Daoy (cell line): ENCODE measurements at regions not wholly inside any gene's neighbourhood (a gene's known extent, or its start where the extent isn't known, plus 50 kb on each side); places are given as distances from the start of the nearest gene placed in this dataset.

Experiments
- DNase-seq: peaks from one replicate; pipeline ENCODE4 v3.0.0-alpha.2; 2015; ENCODE audit warnings: low read depth

DNA sequence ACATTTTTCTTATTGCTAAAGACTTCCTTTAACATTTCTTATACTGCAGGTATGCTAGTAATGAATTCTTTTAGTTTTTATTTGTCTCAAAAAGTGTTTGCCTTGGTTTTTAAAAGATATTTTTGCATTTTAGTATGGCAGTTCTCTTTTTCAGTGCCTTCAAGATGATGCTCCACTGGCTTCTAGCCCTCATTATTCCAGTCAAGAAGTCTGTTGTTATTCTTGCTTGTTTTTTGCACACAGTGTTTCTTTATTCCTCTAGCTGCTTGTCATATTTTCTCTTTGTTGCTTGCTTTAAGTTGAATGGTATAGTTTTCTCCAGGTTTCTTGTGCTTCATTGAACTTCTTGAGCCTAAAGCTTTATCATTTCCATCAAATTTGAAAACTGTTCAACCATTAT is 158.0 kb upstream of the SPHKAP start:
- no peak for DNase-seq

DNA sequence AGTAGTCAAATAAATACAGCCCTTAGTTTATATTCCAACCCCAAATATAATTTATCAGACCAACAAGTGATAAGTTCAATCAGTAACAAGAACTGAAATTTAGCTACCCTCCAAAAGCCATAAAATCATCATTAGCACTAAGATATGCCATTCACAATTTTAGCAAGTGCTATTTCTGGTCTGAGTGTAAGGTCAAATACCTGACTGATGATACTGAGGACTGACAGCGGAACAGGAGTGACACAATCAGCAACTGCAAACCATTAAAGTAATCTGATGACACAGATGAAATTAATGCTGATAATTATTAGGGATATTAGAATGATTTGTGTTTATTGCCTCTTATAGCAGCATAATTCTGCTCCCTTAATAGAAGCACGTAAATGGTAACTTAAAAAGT is 152.7 kb upstream of the SPHKAP start:
- no peak for DNase-seq

DNA sequence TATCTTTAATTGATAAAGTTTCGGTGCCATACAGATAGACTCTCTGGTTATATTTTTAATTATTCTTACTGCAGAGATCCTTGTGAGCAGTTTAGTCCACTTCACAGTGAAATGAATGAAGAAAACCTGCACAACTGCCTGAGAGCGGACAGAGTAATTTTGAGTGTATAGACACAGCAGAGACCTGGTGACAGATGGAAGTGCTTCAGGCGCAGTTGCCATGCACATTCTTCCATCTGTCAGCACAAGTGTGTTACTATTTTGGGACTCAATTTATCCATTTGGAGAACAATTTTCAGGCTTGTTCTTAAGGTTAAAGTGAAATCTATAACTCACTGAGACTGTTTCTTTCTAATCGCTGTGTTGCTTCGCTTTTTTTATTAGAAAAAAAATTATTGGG is 147.8 kb upstream of the SPHKAP start:
- no peak for DNase-seq

DNA sequence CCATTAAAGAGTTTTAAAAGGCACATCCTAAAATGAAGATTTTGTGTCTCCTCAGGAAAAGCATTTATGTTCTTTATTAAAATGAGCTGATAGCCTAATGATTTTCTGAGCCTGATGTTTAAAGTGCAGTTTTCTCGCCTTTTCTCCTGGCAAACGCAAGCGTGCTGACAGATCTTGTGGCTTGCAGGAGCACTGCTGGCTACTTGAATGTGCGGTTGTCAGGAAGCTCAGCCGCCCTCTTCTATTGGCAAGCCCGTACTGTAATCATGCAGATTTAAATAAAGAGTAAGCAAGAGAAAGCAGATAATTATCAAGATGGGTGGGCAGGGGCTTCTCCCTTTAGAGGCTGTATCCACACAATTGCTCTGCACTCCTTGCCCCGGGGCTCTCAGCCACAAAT is 139.5 kb upstream of the SPHKAP start:
- DNase-seq = no peak

DNA sequence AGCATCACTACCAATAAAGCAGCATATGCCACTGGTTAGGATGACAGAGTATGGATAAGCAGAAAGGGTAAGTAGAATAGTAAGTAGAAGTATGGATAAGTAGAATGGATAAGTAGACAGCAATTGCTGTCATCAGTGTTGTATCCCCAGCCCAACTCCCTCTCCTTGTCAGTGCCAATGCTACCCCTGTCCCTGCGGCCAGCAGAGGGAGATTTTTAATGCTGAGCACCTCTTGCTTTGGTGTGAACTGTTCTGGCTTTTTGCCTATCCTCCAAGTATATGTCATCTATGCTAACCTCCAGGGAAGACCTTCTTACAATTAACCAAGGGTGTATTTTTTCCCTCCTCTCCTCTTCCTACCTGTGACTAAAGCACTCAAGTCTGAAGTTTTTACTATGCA is 136.7 kb upstream of the SPHKAP start:
- DNase-seq = no peak

DNA sequence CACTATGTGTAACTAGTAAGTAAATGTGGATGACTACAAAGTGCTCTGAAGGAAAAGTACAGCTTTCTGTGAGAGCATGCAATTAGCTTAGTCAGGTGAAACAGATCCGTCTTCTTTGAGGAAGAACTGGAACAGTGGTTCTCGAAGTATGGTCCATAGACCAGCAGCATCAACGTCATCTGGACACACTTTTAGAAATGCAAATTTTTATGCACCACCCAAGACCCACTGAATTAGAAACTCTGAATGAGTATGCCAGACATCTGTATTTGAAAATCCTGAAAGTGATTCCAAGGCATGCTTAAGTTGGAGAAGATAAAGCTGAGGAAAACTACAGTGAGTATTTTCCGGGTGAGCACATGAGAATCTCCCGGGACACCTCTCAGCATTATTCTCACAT is 130.7 kb upstream of the SPHKAP start:
- DNase-seq = no peak

DNA sequence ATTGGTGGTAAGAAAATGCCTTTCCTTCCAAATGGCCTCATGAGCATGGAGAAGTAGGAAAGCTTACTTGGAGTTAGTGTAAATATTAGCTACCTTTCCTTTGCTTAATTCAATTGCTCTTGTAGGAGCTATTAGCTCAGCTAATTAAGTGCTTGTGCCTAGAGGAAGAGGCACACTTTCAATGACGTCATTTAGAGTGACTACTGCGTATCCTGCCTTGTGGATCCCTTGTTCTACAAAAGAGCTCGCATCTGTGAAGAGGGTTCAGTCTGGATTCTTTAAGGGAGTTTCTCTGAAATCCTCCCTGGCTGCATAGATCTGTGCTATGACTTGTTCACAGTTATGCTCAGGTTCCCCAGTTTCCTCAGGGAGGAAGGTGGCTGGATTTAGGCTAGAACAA is 122.5 kb upstream of the SPHKAP start:
- DNase-seq = no peak

DNA sequence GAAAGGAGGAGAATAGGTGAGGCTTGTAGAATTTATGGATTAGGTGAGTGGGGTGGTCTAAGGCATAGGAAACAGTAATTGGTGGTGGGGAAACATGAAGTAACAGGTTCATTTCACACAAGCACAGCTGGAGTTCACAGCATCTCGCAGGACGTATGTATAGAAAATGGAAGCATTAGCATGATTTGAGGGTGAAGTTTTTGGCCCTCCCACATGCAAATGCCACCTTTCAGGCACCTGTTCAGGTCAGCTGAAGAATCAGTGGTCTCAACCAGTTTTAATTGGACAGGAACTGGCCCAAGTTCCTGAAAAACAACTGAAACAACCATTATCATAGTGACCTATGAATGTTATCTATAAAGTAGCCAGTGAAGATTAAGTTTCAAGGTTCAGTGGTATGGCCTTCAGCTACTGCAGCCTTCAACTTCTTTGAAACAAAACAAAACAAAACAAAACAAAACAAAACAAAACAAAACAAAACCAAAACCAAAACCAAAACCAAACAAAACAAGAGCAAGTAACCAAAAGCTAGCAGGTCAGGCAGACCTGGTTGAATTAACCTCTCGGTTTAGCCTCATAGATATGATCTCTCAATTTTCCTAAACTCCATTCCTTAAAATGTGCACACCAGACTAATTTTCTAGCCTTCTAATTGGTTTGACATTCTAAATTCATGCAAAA is 102.1 kb upstream of the SPHKAP start:
- DNase-seq = no peak

DNA sequence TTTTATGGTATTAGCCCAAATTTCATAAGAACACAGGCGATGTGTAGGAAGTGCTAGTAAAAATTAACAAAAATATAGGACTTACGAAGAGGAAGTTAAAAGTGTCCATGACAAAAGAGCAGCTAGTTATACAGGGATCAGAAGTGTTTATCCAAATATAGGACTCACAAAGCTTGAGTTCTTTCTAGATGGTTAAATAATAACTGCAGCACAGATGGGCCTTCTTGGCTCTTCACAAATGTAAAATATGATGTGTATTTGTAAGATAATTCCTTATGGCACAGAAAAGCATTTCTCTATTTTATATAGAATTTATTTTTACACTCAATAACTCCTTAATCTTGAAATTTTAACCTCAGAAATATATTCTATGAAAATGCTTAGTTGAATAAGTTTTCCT is 100.9 kb upstream of the SPHKAP start:
- DNase-seq = no peak

DNA sequence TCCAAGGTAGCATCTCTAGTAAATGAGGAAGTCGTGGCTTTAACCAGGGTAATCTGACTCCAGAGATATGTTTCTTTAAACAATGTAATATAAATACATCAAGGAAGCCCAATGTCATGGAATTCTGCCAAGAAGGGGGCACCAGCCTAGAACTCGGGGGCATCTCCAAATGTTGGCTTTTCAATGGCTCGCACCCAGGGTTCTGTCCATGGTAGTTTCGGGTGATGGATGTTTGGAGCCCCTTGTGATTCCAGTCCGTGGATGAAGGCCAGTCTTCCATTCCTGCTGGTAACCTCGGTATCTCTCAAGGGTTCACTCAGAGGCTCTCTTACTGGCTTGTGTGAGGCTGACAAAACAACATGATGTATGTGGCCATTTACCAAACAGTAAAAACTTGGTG is 91.7 kb upstream of the SPHKAP start:
- no peak for DNase-seq

DNA sequence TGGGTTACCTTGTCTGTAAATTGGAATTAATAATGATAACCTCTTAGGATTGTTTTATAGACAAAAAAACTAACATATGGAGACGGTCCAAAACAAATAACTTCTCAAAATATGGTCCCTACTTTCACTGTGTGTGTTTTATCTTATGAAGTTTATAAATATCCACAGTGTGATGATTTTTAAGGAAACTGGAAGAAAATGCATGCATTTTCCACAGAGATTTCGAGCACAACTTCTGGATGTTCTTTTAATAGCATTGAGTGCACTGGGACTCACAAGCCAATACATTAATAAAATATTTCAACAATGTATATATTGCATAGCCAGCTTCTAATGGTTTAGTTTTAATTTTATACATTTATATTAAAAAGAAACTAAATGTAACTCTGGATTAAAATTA is 87.9 kb upstream of the SPHKAP start:
- no peak for DNase-seq

DNA sequence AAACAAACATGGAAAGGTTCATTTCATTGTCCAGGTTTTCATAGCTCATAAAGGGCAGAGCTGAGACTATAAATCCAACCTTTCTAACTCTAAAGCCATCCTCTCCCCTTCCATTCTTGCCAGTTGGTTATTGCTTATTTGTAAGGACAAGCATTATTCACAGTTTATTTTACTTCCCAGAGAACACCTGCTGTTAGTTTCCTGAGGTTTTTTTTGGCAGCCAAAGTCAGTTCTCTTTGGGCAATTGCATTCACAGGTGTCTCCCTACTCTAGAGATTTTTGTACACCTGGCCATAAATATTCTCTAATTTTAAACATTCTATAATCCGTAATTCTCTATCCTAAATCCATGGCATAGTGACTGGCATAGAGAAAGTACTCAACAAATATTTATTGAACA is 87.3 kb upstream of the SPHKAP start:
- no peak for DNase-seq

DNA sequence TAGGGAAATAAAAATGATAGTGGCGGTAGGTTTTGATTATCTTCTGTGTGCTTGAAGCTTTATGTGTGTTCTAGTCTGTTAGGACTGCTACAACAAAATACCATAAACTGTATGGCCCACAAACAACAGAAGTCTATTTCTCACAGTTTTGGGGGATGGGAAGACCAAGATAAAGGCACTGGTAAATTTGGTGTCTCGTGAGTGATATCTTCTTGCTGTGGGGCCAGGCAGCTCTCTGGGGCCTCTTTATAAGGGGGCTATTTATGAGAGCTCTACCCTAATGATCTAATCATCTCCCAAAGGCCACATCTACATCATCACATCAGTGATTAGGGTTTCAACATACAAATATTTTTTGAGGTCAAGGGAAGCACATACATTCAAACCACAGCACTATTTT is 86.8 kb upstream of the SPHKAP start:
- DNase-seq = no peak

DNA sequence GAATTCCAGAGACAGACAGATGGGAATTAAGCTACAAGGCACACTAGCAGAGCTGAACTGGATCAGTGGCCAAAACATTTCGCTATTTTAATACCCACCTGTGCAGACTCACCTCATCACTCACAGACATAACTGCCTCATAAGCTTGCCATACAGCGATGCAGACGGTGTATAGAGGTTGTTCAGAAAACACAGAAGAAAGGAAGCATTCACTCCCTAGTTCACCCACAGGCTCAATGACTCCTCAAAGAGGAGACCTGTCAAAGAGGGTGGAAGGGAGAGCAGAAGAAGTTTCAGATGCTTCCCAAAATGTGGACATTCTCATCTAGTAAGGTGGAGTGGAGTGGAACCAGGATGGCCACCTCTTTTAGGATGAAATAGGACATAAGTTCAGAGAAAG is 81.7 kb upstream of the SPHKAP start:
- DNase-seq = no peak

DNA sequence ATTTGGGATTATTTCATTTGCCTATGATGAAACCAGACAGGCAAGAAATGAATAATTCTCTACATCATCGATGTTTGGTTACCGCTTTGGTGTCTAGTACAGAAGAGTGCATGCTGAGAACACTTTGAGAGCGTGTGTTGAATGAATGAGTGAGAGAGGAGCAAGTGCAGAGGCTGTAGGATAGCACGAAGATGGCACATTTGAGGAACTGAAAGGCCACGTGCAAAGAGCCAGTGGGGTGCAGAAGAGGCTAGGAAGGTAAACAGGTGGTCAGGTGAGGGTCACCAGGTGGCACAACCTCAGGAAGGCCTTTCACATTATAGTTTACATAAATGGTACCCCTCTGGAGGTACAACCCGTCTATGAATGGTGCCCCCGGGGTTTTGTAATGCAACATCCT is 80.1 kb upstream of the SPHKAP start:
- DNase-seq = no peak

DNA sequence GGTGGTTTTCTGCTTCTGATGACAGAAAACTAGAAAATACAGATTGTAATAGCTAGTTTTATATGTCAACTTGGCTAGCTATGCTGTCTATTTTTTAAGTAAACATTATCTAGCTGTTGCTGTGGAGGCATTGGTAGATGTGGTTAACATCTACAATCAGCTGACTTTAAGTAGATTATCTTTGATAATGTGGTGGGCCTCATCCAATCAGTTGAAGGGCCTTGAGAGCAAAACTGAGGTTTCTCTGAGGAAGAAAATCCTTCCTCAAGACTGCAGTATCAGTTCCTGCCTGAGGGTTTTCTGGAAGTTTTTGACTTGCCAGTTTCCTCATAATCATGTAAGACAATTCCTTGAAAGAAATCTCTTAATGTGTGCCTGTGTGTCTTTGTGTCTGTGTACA is 75.9 kb upstream of the SPHKAP start:
- DNase-seq = no peak

DNA sequence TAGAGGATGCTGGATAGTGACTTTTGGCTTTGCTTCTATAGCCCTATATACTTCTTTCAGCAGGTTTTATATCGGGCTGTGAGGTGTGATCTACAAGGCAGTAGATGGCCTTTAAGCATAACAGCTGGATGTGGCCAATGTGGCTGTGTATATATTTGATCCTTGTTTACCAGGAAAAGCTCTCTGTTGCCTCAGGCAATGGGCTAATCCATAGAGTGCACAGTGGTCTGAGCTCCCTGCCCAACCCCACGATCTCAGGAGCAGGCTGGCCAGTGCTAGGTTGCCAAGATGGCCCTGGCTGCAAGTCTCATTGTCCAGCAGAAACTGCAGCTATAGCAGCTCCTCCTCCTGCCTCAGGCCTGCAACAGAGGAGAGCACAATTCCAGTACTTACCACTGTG is 72.3 kb upstream of the SPHKAP start:
- DNase-seq = no peak

DNA sequence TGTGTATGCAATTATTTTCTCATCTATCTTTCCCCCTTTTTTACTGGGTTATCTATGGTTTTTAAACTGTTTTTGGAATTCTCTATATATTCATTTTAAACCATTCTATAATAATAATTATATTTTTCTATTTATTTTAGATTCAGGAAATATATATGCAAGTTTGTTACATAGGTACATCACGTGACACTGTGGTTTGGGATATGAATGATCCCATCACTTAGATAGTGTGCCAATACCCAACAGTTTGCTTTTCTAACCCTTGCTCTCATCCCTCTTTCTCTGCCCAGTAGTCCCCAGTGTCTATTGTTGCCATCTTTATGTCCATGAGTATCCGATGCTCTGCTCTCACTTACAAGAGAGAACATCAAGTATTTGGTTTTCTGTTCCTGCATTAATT is 65.8 kb upstream of the SPHKAP start:
- DNase-seq = no peak

DNA sequence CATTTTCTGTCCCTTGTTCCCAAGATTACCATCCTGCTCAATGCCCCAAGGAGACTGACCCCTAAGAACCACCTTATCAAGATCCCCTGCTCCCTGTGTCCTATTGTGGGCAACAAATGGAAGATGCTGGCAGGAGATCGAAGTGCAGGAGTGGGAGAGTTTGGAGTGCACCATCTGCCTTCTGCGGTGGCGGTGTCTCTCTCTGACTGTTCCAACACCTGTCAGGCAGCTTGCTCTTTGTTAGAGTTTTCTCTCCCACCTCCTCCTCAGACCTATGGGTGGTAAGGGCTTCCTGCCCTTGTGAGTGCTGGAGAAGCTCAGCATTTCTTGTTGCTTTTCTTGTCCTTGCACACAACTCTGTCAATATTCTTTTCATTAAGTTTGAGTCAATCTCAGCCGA is 64.1 kb upstream of the SPHKAP start:
- DNase-seq = no peak

DNA sequence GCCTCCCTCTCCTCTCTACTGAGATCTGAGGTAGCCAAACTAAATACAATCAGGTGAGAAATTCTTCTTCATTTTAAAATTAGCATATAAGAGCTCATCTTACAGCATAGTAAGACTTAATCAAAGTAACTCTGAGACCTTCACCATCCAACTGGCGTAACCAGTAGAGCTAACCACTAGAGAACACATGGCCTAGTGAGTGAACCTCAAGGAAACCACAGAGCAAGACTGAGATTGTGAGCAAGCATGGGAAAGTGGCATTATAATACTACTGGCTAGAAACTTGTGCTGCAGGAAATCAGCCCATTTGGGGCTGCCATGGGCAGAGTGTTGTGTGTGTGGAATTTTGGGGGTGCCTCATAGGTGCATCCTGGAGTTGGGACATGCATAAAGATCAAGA is 61.1 kb upstream of the SPHKAP start:
- no peak for DNase-seq

DNA sequence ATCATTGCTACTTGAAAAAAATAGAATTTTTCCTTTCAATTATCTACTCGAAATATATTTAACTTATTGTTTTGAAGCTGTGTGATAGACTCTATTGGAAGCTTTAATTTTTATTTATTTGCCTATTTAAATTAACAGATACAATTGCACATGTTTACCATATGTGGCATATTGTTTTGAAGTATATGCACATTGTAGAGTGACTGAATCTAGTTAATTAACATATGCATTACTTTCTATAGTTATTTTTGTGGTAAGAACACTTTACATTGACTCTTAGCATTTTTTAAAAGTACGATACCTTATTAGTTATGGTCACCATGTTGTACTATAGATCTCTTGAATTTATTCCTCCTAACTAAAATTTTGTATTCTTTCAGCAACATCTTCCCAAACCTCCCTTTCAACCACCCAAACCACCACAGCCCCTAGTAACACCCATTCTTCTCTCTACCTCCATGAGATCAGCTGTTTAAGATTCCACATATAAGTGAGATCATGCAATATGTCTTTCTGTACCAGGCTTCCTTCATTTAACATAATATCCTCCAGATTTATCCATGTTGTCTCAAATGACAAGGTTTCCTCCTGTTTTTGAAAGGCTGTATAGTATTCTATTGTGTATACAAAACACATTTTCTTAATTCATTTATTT is 58.5 kb upstream of the SPHKAP start:
- no peak for DNase-seq

DNA sequence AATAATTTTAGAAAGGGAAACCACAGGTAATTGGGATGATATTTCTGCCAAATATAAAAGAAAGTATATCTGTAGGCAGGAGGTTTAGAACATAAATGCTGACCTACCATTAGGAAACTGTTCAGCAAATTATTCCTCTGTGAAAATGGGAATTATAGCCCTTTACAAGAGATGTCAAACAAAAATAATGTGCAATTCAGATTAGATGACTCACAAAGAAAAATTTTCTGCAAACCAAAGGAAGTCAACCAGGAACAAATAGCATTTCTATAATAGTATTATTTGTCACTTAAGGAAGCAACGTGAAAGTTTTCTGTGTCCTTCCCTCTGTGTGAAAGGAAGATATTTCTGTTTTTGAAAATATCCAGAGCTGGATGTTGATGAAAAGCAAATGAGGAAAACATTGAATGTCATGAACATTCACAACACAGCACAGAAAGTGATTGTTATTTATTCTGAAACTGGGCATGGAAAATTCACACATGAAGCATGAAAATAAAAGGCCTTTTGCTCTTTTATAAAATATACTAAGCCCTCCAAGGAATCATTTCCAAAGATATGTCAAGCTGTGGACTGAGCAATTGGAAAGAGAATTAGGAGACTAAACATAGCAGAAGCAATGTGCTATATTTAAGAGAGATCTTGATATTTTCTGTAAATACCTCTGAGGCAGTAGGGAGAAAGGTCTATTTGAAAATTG is 57.9 kb upstream of the SPHKAP start:
- DNase-seq = no peak
